ENCODE measurements at regions not wholly inside any gene's neighbourhood (a gene's known extent, or its start where the extent isn't known, plus 50 kb on each side); places are given as distances from the start of the nearest gene placed in this dataset.

GRCh38 chr13:111862836-111863815, 203.8 kb upstream of the SOX1 start:
- DNase-seq = no peak

- no peak for DNase-seq
These were observed 202.4 kb upstream of the SOX1 start for GRCh38 chr13:111864566-111864965.

- no peak for DNase-seq
These were observed 201.9 kb upstream of the SOX1 start for GRCh38 chr13:111865046-111865445.

- DNase-seq = no peak
These were observed 201.1 kb upstream of the SOX1 start for GRCh38 chr13:111865826-111866225.

GRCh38 chr13:111866731-111867245, 200.2 kb upstream of the SOX1 start:
- no peak for DNase-seq

GRCh38 chr13:111867657-111868056, 199.3 kb upstream of the SOX1 start:
- DNase-seq = no peak

- DNase-seq = no peak
These were observed 198.2 kb upstream of the SOX1 start for GRCh38 chr13:111868716-111869115.

GRCh38 chr13:111872475-111873150, 194.3 kb upstream of the SOX1 start:
- no peak for DNase-seq

- DNase-seq = no peak
These were observed 193.2 kb upstream of the SOX1 start for GRCh38 chr13:111873676-111874178.

GRCh38 chr13:111874981-111875380, 192.0 kb upstream of the SOX1 start:
- no peak for DNase-seq

GRCh38 chr13:111875915-111876314, 191.0 kb upstream of the SOX1 start:
- no peak for DNase-seq

- DNase-seq = no peak
These were observed 190.4 kb upstream of the SOX1 start for GRCh38 chr13:111876506-111876905.

GRCh38 chr13:111877906-111878305, 189.0 kb upstream of the SOX1 start:
- no peak for DNase-seq

GRCh38 chr13:111879719-111880118, 187.2 kb upstream of the SOX1 start:
- DNase-seq = no peak

- no peak for DNase-seq
These were observed 186.8 kb upstream of the SOX1 start for GRCh38 chr13:111880185-111880584.

GRCh38 chr13:111881700-111882099, 185.2 kb upstream of the SOX1 start:
- no peak for DNase-seq

GRCh38 chr13:111882351-111882750, 184.6 kb upstream of the SOX1 start:
- DNase-seq = no peak

GRCh38 chr13:111883571-111884343, 183.2 kb upstream of the SOX1 start:
- no peak for DNase-seq

- no peak for DNase-seq
These were observed 180.6 kb upstream of the SOX1 start for GRCh38 chr13:111886217-111886945.

- DNase-seq = no peak
These were observed 173.8 kb upstream of the SOX1 start for GRCh38 chr13:111893071-111893606.

GRCh38 chr13:111893607-111894443, 173.1 kb upstream of the SOX1 start:
- DNase-seq = no peak

Data from suppressor macrophage (primary cell).